GM12878 (cell line): ENCODE measurements at regions not wholly inside any gene's neighbourhood (a gene's known extent, or its start where the extent isn't known, plus 50 kb on each side); places are given as distances from the start of the nearest gene placed in this dataset.

ENCODE experiments used
- ATAC-seq: fragments of 200-7000 bp; cut with Tn5 transposase; 3 replicates; pipeline ENCODE4 v1.9.1; 2020; ENCODE audit warnings: mild to moderate bottlenecking, moderate library complexity
- BruUV-seq: library from RNA; stranded (reverse); fragments of 400-500 nt; replicated peaks from 2 replicates; lab custom pipeline; 2021; lab: Mats Ljungman, UMichigan
- CTCF ChIA-PET: fragments of 300-600 bp; sonication (Branson Sonifier 250); formaldehyde crosslinking; extraction: SDS; loops from one replicate; lab custom pipeline; 2021; ENCODE audit warnings: inconsistent platforms; lab: Yijun Ruan, JAX
- POLR2A ChIA-PET: fragments of 350-600 bp; formaldehyde crosslinking; extraction: SDS; loops from one replicate; lab custom pipeline; 2021; ENCODE audit warnings: inconsistent platforms; lab: Charles Lee
- RAD21 ChIA-PET: fragments of 300-600 bp; sonication (Branson Sonifier 250); formaldehyde crosslinking; loops from one replicate; lab custom pipeline; 2023; ENCODE audit warnings: antibody characterized with exemption; ENCODE audit not compliant: unreplicated experiment; lab: Charles Lee
- SMC1A ChIA-PET: fragments of 300-600 bp; sonication (Branson Sonifier 250); formaldehyde crosslinking; loops from one replicate; lab custom pipeline; 2023; ENCODE audit not compliant: unreplicated experiment, uncharacterized antibody; lab: Charles Lee
- DNase-seq: peaks from one replicate; pipeline ENCODE4 v3.0.0-alpha.2; 2011; ENCODE audit warnings: low read depth, low spot score
- FAIRE-seq: peaks from 3 replicates; lab custom pipeline; 2011; peaks lifted over from hg19 to GRCh38; lab: Jason Lieb, UNC
- H2AFZ ChIP-seq: 2 replicates; pipeline ENCODE4 v1.6.0; 2011; ENCODE audit warnings: low read depth, low read length, control low read depth; ENCODE audit not compliant: control insufficient read depth
- H3K27ac ChIP-seq: 2 replicates; pipeline ENCODE4 v1.5.1; 2011; ENCODE audit warnings: control low read depth; ENCODE audit not compliant: control insufficient read depth, insufficient read depth
- H3K27me3 ChIP-seq, 2 experiments: replicated peaks in 1 of 2; 2 replicates each; pipeline versions ENCODE4 v1.6.0 to v1.6.1; 2011; ENCODE audit warnings: low read length in 1 of 2; ENCODE audit not compliant: control insufficient read depth in 2 of 2, insufficient read depth in 2 of 2
- H3K36me3 ChIP-seq, 2 experiments: 2 replicates each; pipeline ENCODE4 v1.5.1; 2011; ENCODE audit warnings: low read length in 1 of 2; ENCODE audit not compliant: control insufficient read depth in 2 of 2, insufficient read depth in 2 of 2
- H3K4me1 ChIP-seq: 2 replicates; pipeline ENCODE4 v1.6.1; 2011; ENCODE audit warnings: mild to moderate bottlenecking, low read length, moderate library complexity, mixed read lengths; ENCODE audit not compliant: control insufficient read depth, insufficient read depth
- H3K4me2 ChIP-seq: 2 replicates; pipeline ENCODE4 v1.6.0; 2011; ENCODE audit warnings: control low read depth; ENCODE audit not compliant: control insufficient read depth, insufficient read depth
- H3K4me3 ChIP-seq: fragments of 200-600 bp; sonication (generic); 2 replicates; pipeline ENCODE4 v1.5.1; 2016
- H3K79me2 ChIP-seq: 2 replicates; pipeline ENCODE4 v1.6.0; 2011; ENCODE audit warnings: low read length; ENCODE audit not compliant: control insufficient read depth, insufficient read depth
- H3K9ac ChIP-seq: 2 replicates; pipeline ENCODE4 v1.8.0; 2011; ENCODE audit warnings: low read length, control low read depth, mixed read lengths; ENCODE audit not compliant: control insufficient read depth, insufficient read depth
- H3K9me3 ChIP-seq: replicated peaks from 3 replicates; pipeline ENCODE4 v1.5.1; 2011; ENCODE audit warnings: mild to moderate bottlenecking, low read length; ENCODE audit not compliant: control insufficient read depth, insufficient read depth
- H4K20me1 ChIP-seq: 2 replicates; pipeline ENCODE4 v1.6.0; 2011; ENCODE audit not compliant: control insufficient read depth, insufficient read depth
- BMI1 ChIP-seq: fragments of 450-650 bp; IDR thresholded peaks from 2 replicates; pipeline ENCODE4 v1.6.1; 2016; ENCODE audit warnings: mild to moderate bottlenecking, moderate library complexity, borderline replicate concordance
- EP300 ChIP-seq, 2 experiments: fragments of 150-350 bp in 1 of 2; IDR thresholded peaks; 2 replicates each; pipeline ENCODE4 v1.6.1; 2011 to 2012; ENCODE audit warnings: low read depth in 2 of 2, low read length in 2 of 2, borderline replicate concordance in 1 of 2, improper control_type of control experiment in 1 of 2, inconsistent platforms in 1 of 2; ENCODE audit not compliant: control insufficient read depth in 1 of 2
- EZH2 ChIP-seq: IDR thresholded peaks from 2 replicates; pipeline ENCODE4 v1.6.1; 2012; ENCODE audit warnings: low read depth, mild to moderate bottlenecking, control low read depth, inconsistent platforms, low read length, borderline replicate concordance; ENCODE audit not compliant: control insufficient read depth
- IKZF2 ChIP-seq, 2 experiments: fragments of 450-650 bp; IDR thresholded peaks; 2 replicates each; pipeline ENCODE4 v1.6.1; 2017; ENCODE audit warnings: mild to moderate bottlenecking in 2 of 2, moderate library complexity in 2 of 2
- MTA2 ChIP-seq: fragments of 450-650 bp; IDR thresholded peaks from 2 replicates; pipeline ENCODE4 v1.6.1; 2016; ENCODE audit warnings: low read depth, mild to moderate bottlenecking, moderate library complexity
- MYC ChIP-seq: IDR thresholded peaks from 2 replicates; pipeline ENCODE4 v1.6.1; 2011; ENCODE audit warnings: mild to moderate bottlenecking, low read length, moderate library complexity, inconsistent platforms; ENCODE audit not compliant: insufficient read depth, insufficient replicate concordance, insufficient read length, severe bottlenecking
- NBN ChIP-seq: fragments of 450-650 bp; IDR thresholded peaks from 2 replicates; pipeline ENCODE4 v1.6.1; 2016
- TARDBP ChIP-seq: IDR thresholded peaks from 2 replicates; pipeline ENCODE4 v1.6.1; 2016; ENCODE audit warnings: borderline replicate concordance
- ZNF384 ChIP-seq: IDR thresholded peaks from 2 replicates; pipeline ENCODE4 v1.6.1; 2012; ENCODE audit warnings: low read depth, mild to moderate bottlenecking, low read length, improper control_type of control experiment, borderline replicate concordance
- WGBS: methylation state at CpG from one replicate; pipeline ENCODE4 v1.1.6; 2016; ENCODE audit warnings: low lambda C conversion rate; ENCODE audit not compliant: insufficient replicate concordance, insufficient coverage; ENCODE audit errors: missing lambda C conversion rate; 5-methylcytosine and 5-hydroxymethylcytosine counted together
- in situ Hi-C: fragments of 300-500 bp; cut with MboI; formaldehyde crosslinking; loops from 9 replicates; pipeline ENCODE4 v1.14.3; 2018; ENCODE audit warnings: mixed read lengths
- intact Hi-C: fragments of 100-400 bp; cut with micrococcal nuclease; formaldehyde crosslinking; loops from one replicate; pipeline ENCODE4 v1.14.2; 2022; ENCODE audit not compliant: unreplicated experiment
- TF ChIP-seq, protein P1 (sequence below): IDR thresholded peaks from 2 replicates; pipeline ENCODE4 v1.6.1; 2012; ENCODE audit warnings: low read depth, low read length, improper control_type of control experiment
- TF ChIP-seq, protein P2 (sequence below): IDR thresholded peaks from 2 replicates; pipeline ENCODE4 v1.6.1; 2011; ENCODE audit warnings: borderline replicate concordance, low read depth, mild to moderate bottlenecking, moderate library complexity, mixed read lengths, low read length; ENCODE audit not compliant: insufficient read depth; ENCODE audit errors: extremely low read length

DNA sequence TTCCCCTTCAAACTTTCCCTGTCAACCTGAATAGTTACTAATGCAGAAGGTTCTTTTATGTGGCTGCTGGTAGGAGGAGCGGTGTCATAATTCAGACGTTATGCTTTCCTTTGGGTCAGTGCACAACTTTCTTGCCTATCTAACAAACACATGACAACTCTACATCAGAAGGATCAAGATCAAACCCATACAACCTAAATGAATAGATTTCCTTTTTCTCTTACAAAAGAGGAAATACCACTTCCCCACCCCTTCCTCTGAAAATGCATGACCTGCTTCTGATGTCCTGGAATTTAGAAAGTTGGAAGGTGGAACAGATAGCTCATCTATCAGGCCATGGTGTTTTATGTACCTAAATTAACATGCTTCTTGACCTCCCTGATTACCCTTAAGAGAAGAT is 75.7 kb upstream of the ADGRL4 start:
- CTCF ChIA-PET, result no interaction called here
- no peak for FAIRE-seq
- H2AFZ ChIP-seq, result no peak overlapping the region

More for the DNA sequence above, 75.7 kb upstream of the ADGRL4 start:
- ChIA-PET RAD21 (no interaction called here), POLR2A (no interaction called here)
- Histone ChIP-seq H3K27me3 (no peaks in the 10 kb centered on the region), H3K4me1 (no peaks in the 10 kb centered on the region), H3K4me2 (no peak overlapping the region), H3K4me3 (no peak overlapping the region), H3K9ac (no peak overlapping the region), H3K36me3 (no peaks in the 10 kb centered on the region)
- ATAC-seq, result no peak
- TF ChIP-seq, protein P1, sequence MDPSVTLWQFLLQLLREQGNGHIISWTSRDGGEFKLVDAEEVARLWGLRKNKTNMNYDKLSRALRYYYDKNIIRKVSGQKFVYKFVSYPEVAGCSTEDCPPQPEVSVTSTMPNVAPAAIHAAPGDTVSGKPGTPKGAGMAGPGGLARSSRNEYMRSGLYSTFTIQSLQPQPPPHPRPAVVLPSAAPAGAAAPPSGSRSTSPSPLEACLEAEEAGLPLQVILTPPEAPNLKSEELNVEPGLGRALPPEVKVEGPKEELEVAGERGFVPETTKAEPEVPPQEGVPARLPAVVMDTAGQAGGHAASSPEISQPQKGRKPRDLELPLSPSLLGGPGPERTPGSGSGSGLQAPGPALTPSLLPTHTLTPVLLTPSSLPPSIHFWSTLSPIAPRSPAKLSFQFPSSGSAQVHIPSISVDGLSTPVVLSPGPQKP, result no peak
- no peak for TF ChIP-seq NBN
- no peak for TF ChIP-seq TARDBP
- TF ChIP-seq IKZF2 (IDR thresholded peaks at IDR 0.05), result no peak
- TF ChIP-seq EP300 (IDR thresholded peaks at IDR 0.05; ENCODE audit: borderline replicate concordance in 1 of 2, control insufficient read depth in 1 of 2, low read depth in 2 of 2, low read length in 2 of 2), result no peak
- TF ChIP-seq, protein P2, sequence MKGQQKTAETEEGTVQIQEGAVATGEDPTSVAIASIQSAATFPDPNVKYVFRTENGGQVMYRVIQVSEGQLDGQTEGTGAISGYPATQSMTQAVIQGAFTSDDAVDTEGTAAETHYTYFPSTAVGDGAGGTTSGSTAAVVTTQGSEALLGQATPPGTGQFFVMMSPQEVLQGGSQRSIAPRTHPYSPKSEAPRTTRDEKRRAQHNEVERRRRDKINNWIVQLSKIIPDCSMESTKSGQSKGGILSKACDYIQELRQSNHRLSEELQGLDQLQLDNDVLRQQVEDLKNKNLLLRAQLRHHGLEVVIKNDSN, result no peak
- no peak for TF ChIP-seq ZNF384
- TF ChIP-seq EZH2, result no peak
- TF ChIP-seq MYC, result no peak
- no peak for TF ChIP-seq MTA2
- no peak for TF ChIP-seq BMI1
- TF ChIP-seq, all 136 proteins: peak for 0
- DNase-seq, result no peak
- H3K27ac ChIP-seq, result no peak overlapping the region
- SMC1A ChIA-PET, result no interaction called here
- no peaks in the 10 kb centered on the region for H3K9me3 ChIP-seq
- H4K20me1 ChIP-seq, result no peaks in the 10 kb centered on the region
- no peaks in the 10 kb centered on the region for H3K79me2 ChIP-seq
- intact Hi-C loops, result no loop called here
- no TSS peak for BruUV-seq
- 70% methylated on average over 2 of the region's 2 CpGs for WGBS
- in situ Hi-C loops, result no loop called here
